ENCODE measurements at regions not wholly inside any gene's neighbourhood (a gene's known extent, or its start where the extent isn't known, plus 50 kb on each side); places are given as distances from the start of the nearest gene placed in this dataset.

- Histone ChIP-seq H3K4me1 (ENCODE audit: insufficient read depth) (no peaks in the 10 kb centered on the region), H3K9me3 (no peaks in the 10 kb centered on the region), H3K4me3 (no peak overlapping the region), H3K27me3 (no peaks in the 10 kb centered on the region), H3K27ac (no peak overlapping the region), H3K36me3 (no peaks in the 10 kb centered on the region)
- intact Hi-C loops (cut with DNase I), result no loop called here
- TF ChIP-seq EP300 (IDR thresholded peaks at IDR 0.05) (no peak), POLR2A (IDR thresholded peaks at IDR 0.05) (no peak), CTCF (IDR thresholded peaks at IDR 0.05) (no peak)
- no peak for DNase-seq
- WGBS, 3 donors, result 87 to 92% (median 89%) methylated on average over 6 of the region's 6 CpGs
Measured at GRCh38 chr2:129611471-129611870, 368.0 kb upstream of the RAB6C start.

- intact Hi-C loops (cut with DNase I), result no loop called here
- no peak for TF ChIP-seq EP300 (IDR thresholded peaks at IDR 0.05)
- TF ChIP-seq CTCF (IDR thresholded peaks at IDR 0.05), result no peak
- no peak for TF ChIP-seq POLR2A (IDR thresholded peaks at IDR 0.05)
- no peak for DNase-seq
- Histone ChIP-seq H3K4me1 (ENCODE audit: insufficient read depth) (no peaks in the 10 kb centered on the region), H3K9me3 (no peaks in the 10 kb centered on the region), H3K36me3 (no peaks in the 10 kb centered on the region), H3K4me3 (no peak overlapping the region), H3K27me3 (no peaks in the 10 kb centered on the region), H3K27ac (no peak overlapping the region)
- WGBS, 3 donors, result 32 to 41% (median 33%) methylated on average over 5 of the region's 5 CpGs
Measured at GRCh38 chr2:129619471-129619870, 360.0 kb upstream of the RAB6C start.

DNA sequence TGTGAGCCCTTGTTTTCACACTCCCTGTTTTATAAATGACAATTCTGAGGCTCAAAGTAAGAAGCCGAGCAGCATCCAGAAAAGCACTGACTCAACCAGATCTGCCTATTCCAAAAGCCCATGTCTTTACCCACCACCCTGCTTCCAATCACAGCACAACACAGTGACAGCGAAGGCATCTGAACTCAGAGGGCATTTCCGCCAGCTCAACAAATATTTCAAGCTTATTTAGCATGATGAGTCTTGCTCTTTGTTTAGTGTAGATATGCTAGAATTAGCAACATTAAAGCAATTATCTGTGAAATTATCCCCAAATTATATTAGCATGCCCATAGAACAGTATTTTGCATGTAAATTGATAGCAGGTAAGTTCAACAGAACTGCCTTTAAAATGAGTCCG, 359.1 kb upstream of the RAB6C start:
- 83 to 92% (median 89%) methylated on average over 4 of the region's 4 CpGs for WGBS, 3 donors
- no peak for DNase-seq
- Histone ChIP-seq H3K36me3 (no peaks in the 10 kb centered on the region), H3K27me3 (no peaks in the 10 kb centered on the region), H3K27ac (no peak overlapping the region), H3K4me3 (no peak overlapping the region), H3K4me1 (ENCODE audit: insufficient read depth) (no peaks in the 10 kb centered on the region), H3K9me3 (no peaks in the 10 kb centered on the region)
- intact Hi-C loops (cut with DNase I), result no loop called here
- no peak for TF ChIP-seq EP300 (IDR thresholded peaks at IDR 0.05)
- TF ChIP-seq CTCF (IDR thresholded peaks at IDR 0.05), result no peak
- TF ChIP-seq POLR2A (IDR thresholded peaks at IDR 0.05), result no peak

GRCh38 chr2:129623783-129624182, 355.7 kb upstream of the RAB6C start:
- no peaks in the 10 kb centered on the region for H3K4me1 ChIP-seq (ENCODE audit: insufficient read depth)
- no peak overlapping the region for H3K4me3 ChIP-seq
- H3K9me3 ChIP-seq, result no peaks in the 10 kb centered on the region
- DNase-seq, result no peak
- 78 to 84% (median 83%) methylated on average over 6 of the region's 6 CpGs for WGBS, 3 donors
- H3K27me3 ChIP-seq, result no peaks in the 10 kb centered on the region
- H3K36me3 ChIP-seq, result no peaks in the 10 kb centered on the region
- H3K27ac ChIP-seq, result no peak overlapping the region
- TF ChIP-seq CTCF (IDR thresholded peaks at IDR 0.05), result no peak
- no peak for TF ChIP-seq EP300 (IDR thresholded peaks at IDR 0.05)
- TF ChIP-seq POLR2A (IDR thresholded peaks at IDR 0.05), result no peak
- intact Hi-C loops (cut with DNase I), result no loop called here

GRCh38 chr2:129627437-129627836, 352.0 kb upstream of the RAB6C start:
- H3K36me3 ChIP-seq, result no peaks in the 10 kb centered on the region
- H3K9me3 ChIP-seq, result no peaks in the 10 kb centered on the region
- intact Hi-C loops (cut with DNase I), result loop anchor here in 1 of 4 donors (5.0 kb wide), 1 partner anchor 1985 kb away; no protein-coding TSS in a partner anchor
- TF ChIP-seq CTCF (IDR thresholded peaks at IDR 0.05), result no peak
- TF ChIP-seq POLR2A (IDR thresholded peaks at IDR 0.05), result no peak
- no peak for TF ChIP-seq EP300 (IDR thresholded peaks at IDR 0.05)
- no peaks in the 10 kb centered on the region for H3K4me1 ChIP-seq (ENCODE audit: insufficient read depth)
- no peak overlapping the region for H3K4me3 ChIP-seq
- 83 to 84% (median 84%) methylated on average over 9 of the region's 9 CpGs for WGBS, 3 donors
- no peak for DNase-seq
- H3K27me3 ChIP-seq, result no peaks in the 10 kb centered on the region
- no peak overlapping the region for H3K27ac ChIP-seq

Data from ovary (tissue), 7 donors.